Cerebellar cortex (tissue), 1 donor: ENCODE measurements at regions not wholly inside any gene's neighbourhood (a gene's known extent, or its start where the extent isn't known, plus 50 kb on each side); places are given as distances from the start of the nearest gene placed in this dataset.

Source experiments
- DNase-seq: peaks from one replicate; pipeline ENCODE4 v3.0.0-alpha.2; 2015; ENCODE audit warnings: low spot score

- no peak for DNase-seq
Measured at GRCh38 chr2:64829525-64829924, 159.7 kb upstream of the SLC1A4 start.

- DNase-seq = peak; percentile 69
Measured at GRCh38 chr2:64831134-64831976, 157.8 kb upstream of the SLC1A4 start.

- DNase-seq = no peak
Measured at GRCh38 chr2:64831977-64832328, 157.2 kb upstream of the SLC1A4 start.

GRCh38 chr2:64832936-64833335, 156.3 kb upstream of the SLC1A4 start:
- DNase-seq = no peak

GRCh38 chr2:64836566-64836965, 152.6 kb upstream of the SLC1A4 start:
- DNase-seq = no peak

- DNase-seq = no peak
Measured at GRCh38 chr2:64837116-64837731, 152.0 kb upstream of the SLC1A4 start.

GRCh38 chr2:64837925-64838641, 151.1 kb upstream of the SLC1A4 start:
- DNase-seq = no peak

GRCh38 chr2:64838817-64839216, 150.4 kb upstream of the SLC1A4 start:
- DNase-seq = no peak

GRCh38 chr2:64839844-64840243, 149.4 kb upstream of the SLC1A4 start:
- DNase-seq = no peak

GRCh38 chr2:64840426-64840881, 148.7 kb upstream of the SLC1A4 start:
- no peak for DNase-seq

- no peak for DNase-seq
Measured at GRCh38 chr2:64841461-64841860, 147.7 kb upstream of the SLC1A4 start.

- DNase-seq = no peak
Measured at GRCh38 chr2:64842030-64842429, 147.2 kb upstream of the SLC1A4 start.

GRCh38 chr2:64844087-64844486, 145.1 kb upstream of the SLC1A4 start:
- DNase-seq = no peak

- no peak for DNase-seq
Measured at GRCh38 chr2:64845273-64845905, 143.8 kb upstream of the SLC1A4 start.

- no peak for DNase-seq
Measured at GRCh38 chr2:64846177-64846576, 143.0 kb upstream of the SLC1A4 start.

GRCh38 chr2:64847930-64848329, 141.3 kb upstream of the SLC1A4 start:
- DNase-seq = no peak

GRCh38 chr2:64848363-64848762, 140.8 kb upstream of the SLC1A4 start:
- DNase-seq = no peak

- no peak for DNase-seq
Measured at GRCh38 chr2:64848945-64849344, 140.3 kb upstream of the SLC1A4 start.

- DNase-seq = no peak
Measured at GRCh38 chr2:64850642-64851041, 138.6 kb upstream of the SLC1A4 start.

- DNase-seq = no peak
Measured at GRCh38 chr2:64852771-64853241, 136.4 kb upstream of the SLC1A4 start.

GRCh38 chr2:64853306-64853705, 135.9 kb upstream of the SLC1A4 start:
- no peak for DNase-seq

GRCh38 chr2:64853894-64854293, 135.3 kb upstream of the SLC1A4 start:
- DNase-seq = no peak
